Tibial nerve (tissue), 4 donors: ENCODE measurements at regions not wholly inside any gene's neighbourhood (a gene's known extent, or its start where the extent isn't known, plus 50 kb on each side); places are given as distances from the start of the nearest gene placed in this dataset.

Experiments used
- CTCF ChIP-seq, 5 experiments: fragments of 200-600 bp in 3 of 5; fragments of 450-650 bp in 2 of 5; sonication (generic) in 3 of 5; IDR thresholded peaks; one replicate each; pipeline ENCODE4 v1.5.1; 2016 to 2019; ENCODE audit warnings: antibody characterized with exemption in 5 of 5, mild to moderate bottlenecking in 3 of 5, moderate library complexity in 2 of 5
- EP300 ChIP-seq, 2 donors: sonication (generic); formaldehyde crosslinking; IDR thresholded peaks; one replicate each; pipeline ENCODE4 v1.6.1; 2017; ENCODE audit warnings: antibody characterized with exemption in 2 of 2, mild to moderate bottlenecking in 1 of 2
- POLR2A ChIP-seq, 2 donors: fragments of 450-650 bp; IDR thresholded peaks; one replicate each; pipeline ENCODE4 v1.6.1; 2017; ENCODE audit warnings: antibody characterized with exemption in 2 of 2, mild to moderate bottlenecking in 2 of 2, moderate library complexity in 2 of 2

- TF ChIP-seq CTCF (IDR thresholded peaks at IDR 0.05), result no peak
- no peak for TF ChIP-seq POLR2A (IDR thresholded peaks at IDR 0.05)
- TF ChIP-seq EP300 (IDR thresholded peaks at IDR 0.05), result no peak
Observed at GRCh38 chr10:37682617-37683016, 174.8 kb downstream of the ZNF248 start.
